ENCODE measurements at regions not wholly inside any gene's neighbourhood (a gene's known extent, or its start where the extent isn't known, plus 50 kb on each side); places are given as distances from the start of the nearest gene placed in this dataset.

GRCh38 chr15:92807971-92808571 is 92.1 kb upstream of the CHD2 start (continued):
- no peak for TF ChIP-seq HMGXB4 (CRISPR knock-in tag; IDR thresholded peaks at IDR 0.05; ENCODE audit: borderline replicate concordance in 1 of 2, low read depth in 1 of 2)
- TF ChIP-seq ZNF275 (CRISPR knock-in tag; IDR thresholded peaks at IDR 0.05; ENCODE audit: borderline replicate concordance): no peak
- TF ChIP-seq ZKSCAN8 (CRISPR knock-in tag; IDR thresholded peaks at IDR 0.05; ENCODE audit: borderline replicate concordance): no peak
- TF ChIP-seq NCOA5 (CRISPR knock-in tag; IDR thresholded peaks at IDR 0.05): no peak
- no peak for TF ChIP-seq ZNF547 (CRISPR knock-in tag; IDR thresholded peaks at IDR 0.05)
- no peak for TF ChIP-seq GMEB2 (CRISPR knock-in tag; IDR thresholded peaks at IDR 0.05; ENCODE audit: low read depth)
- no peak for TF ChIP-seq KIAA2018 (CRISPR knock-in tag; IDR thresholded peaks at IDR 0.05; ENCODE audit: borderline replicate concordance)
- no peak for TF ChIP-seq ZNF274 (CRISPR knock-in tag; IDR thresholded peaks at IDR 0.05)
- no peak for TF ChIP-seq HOXA5 (CRISPR knock-in tag; IDR thresholded peaks at IDR 0.05)
- no peak for TF ChIP-seq ZNF749 (CRISPR knock-in tag; IDR thresholded peaks at IDR 0.05; ENCODE audit: borderline replicate concordance)
- no peak for TF ChIP-seq JUNB (CRISPR knock-in tag; IDR thresholded peaks at IDR 0.05; ENCODE audit: borderline replicate concordance)
- no peak for TF ChIP-seq TEAD3 (CRISPR knock-in tag; optimal IDR thresholded peaks at IDR 0.05; ENCODE audit: borderline replicate concordance)
- no peak for TF ChIP-seq ZNF292 (CRISPR knock-in tag; IDR thresholded peaks at IDR 0.05; ENCODE audit: borderline replicate concordance, low read depth)
- TF ChIP-seq ZMYM4 (CRISPR knock-in tag; IDR thresholded peaks at IDR 0.05): no peak
- no peak for TF ChIP-seq PCBP1 (IDR thresholded peaks at IDR 0.05; ENCODE audit: borderline replicate concordance, low read depth, low read length)
- TF ChIP-seq ZNF30 (CRISPR knock-in tag; IDR thresholded peaks at IDR 0.05): no peak
- TF ChIP-seq POLR2A (IDR thresholded peaks at IDR 0.05; ENCODE audit: insufficient read depth in 1 of 2, low read depth in 2 of 2, low read length in 2 of 2): peak in 1 of 2 experiments; percentile 60; a peak in 1 of 4 replicates
